CD14-positive monocyte (primary cell): ENCODE measurements at regions not wholly inside any gene's neighbourhood (a gene's known extent, or its start where the extent isn't known, plus 50 kb on each side); places are given as distances from the start of the nearest gene placed in this dataset.

Source experiments
- DNase-seq, 3 donors: peaks; one replicate each; pipeline ENCODE4 v3.0.0-alpha.2; 2011 to 2022
- H2AFZ ChIP-seq: 2 replicates; pipeline ENCODE4 v1.6.0; 2012; ENCODE audit warnings: mild to moderate bottlenecking, low read depth, low read length, inconsistent platforms; ENCODE audit not compliant: insufficient read depth, poor library complexity, severe bottlenecking
- H3K27ac ChIP-seq, 2 donors: 1 replicate in 1 of 2; 2 replicates in 1 of 2; pipeline ENCODE4 v1.5.1; 2012 to 2013; ENCODE audit warnings: low read length in 2 of 2, control low read depth in 1 of 2, inconsistent platforms in 1 of 2, low read depth in 1 of 2, mild to moderate bottlenecking in 1 of 2
- H3K27me3 ChIP-seq, 2 donors: one replicate each; pipeline versions ENCODE4 v1.6.0 to v1.6.1; 2011 to 2013; ENCODE audit warnings: low read length in 2 of 2; ENCODE audit not compliant: control insufficient read depth in 2 of 2, insufficient read depth in 2 of 2
- H3K36me3 ChIP-seq, 2 donors: replicated peaks in 1 of 2; 1 replicate in 1 of 2; 2 replicates in 1 of 2; pipeline versions ENCODE4 v1.5.1 to v1.6.1; 2012 to 2013; ENCODE audit warnings: low read length in 2 of 2, control low read depth in 1 of 2, inconsistent platforms in 1 of 2, mild to moderate bottlenecking in 1 of 2; ENCODE audit not compliant: insufficient read depth in 2 of 2, control insufficient read depth in 1 of 2
- H3K4me1 ChIP-seq, 2 donors: 1 replicate in 1 of 2; 2 replicates in 1 of 2; pipeline versions ENCODE4 v1.5.1 to v1.6.1; 2012 to 2013; ENCODE audit warnings: low read length in 2 of 2, control low read depth in 1 of 2, inconsistent platforms in 1 of 2, mild to moderate bottlenecking in 1 of 2, moderate library complexity in 1 of 2; ENCODE audit not compliant: insufficient read depth in 2 of 2, control insufficient read depth in 1 of 2
- H3K4me2 ChIP-seq: replicated peaks from 2 replicates; pipeline ENCODE3; 2012; ENCODE audit warnings: low read length, moderate library complexity, mild to moderate bottlenecking; ENCODE audit not compliant: poor library complexity, severe bottlenecking; ENCODE audit errors: extremely low read depth
- H3K4me3 ChIP-seq, 3 experiments: fragments of 200-600 bp in 1 of 3; sonication (generic) in 1 of 3; replicated peaks in 1 of 3; 1 replicate in 2 of 3; 2 replicates in 1 of 3; pipeline ENCODE4 v1.5.1; 2011 to 2013; ENCODE audit warnings: low read length in 3 of 3, mild to moderate bottlenecking in 3 of 3, control low read depth in 2 of 3, low read depth in 2 of 3, inconsistent platforms in 1 of 3, moderate library complexity in 1 of 3
- H3K79me2 ChIP-seq: 2 replicates; pipeline ENCODE4 v1.6.0; 2012; ENCODE audit warnings: mild to moderate bottlenecking, control low read depth, inconsistent platforms, low read length, moderate library complexity; ENCODE audit not compliant: insufficient read depth
- H3K9ac ChIP-seq: 2 replicates; pipeline ENCODE4 v1.6.0; 2017; ENCODE audit warnings: low read length, mild to moderate bottlenecking; ENCODE audit not compliant: insufficient read depth, poor library complexity, severe bottlenecking
- H3K9me3 ChIP-seq, 2 donors: replicated peaks in 1 of 2; 1 replicate in 1 of 2; 2 replicates in 1 of 2; pipeline versions ENCODE4 v1.5.1 to v1.6.1; 2012 to 2013; ENCODE audit warnings: low read length in 2 of 2, control low read depth in 1 of 2; ENCODE audit not compliant: control insufficient read depth in 1 of 2, insufficient read depth in 1 of 2
- H4K20me1 ChIP-seq: 2 replicates; pipeline ENCODE4 v1.6.0; 2012; ENCODE audit warnings: mild to moderate bottlenecking, low read length, control low read depth, moderate library complexity; ENCODE audit not compliant: insufficient read depth
- H3K27ac Mint-ChIP-seq, 7 donors: one replicate each; pipeline ENCODE4 v1.8.0; 2020; ENCODE audit warnings: mild to moderate bottlenecking in 7 of 7, mixed read lengths in 7 of 7, moderate library complexity in 6 of 7, inconsistent platforms in 2 of 7
- H3K27me3 Mint-ChIP-seq, 3 donors: one replicate each; pipeline ENCODE4 v1.8.0; 2021 to 2022; ENCODE audit warnings: low read depth in 3 of 3, mild to moderate bottlenecking in 3 of 3, mixed read lengths in 3 of 3, moderate library complexity in 3 of 3, inconsistent platforms in 1 of 3
- H3K36me3 Mint-ChIP-seq, 2 donors: one replicate each; pipeline ENCODE4 v1.8.0; 2020; ENCODE audit warnings: mixed read lengths in 2 of 2, inconsistent platforms in 1 of 2, mild to moderate bottlenecking in 1 of 2
- H3K4me1 Mint-ChIP-seq: one replicate; pipeline ENCODE4 v1.8.0; 2020; ENCODE audit warnings: mild to moderate bottlenecking, mixed read lengths
- H3K4me3 Mint-ChIP-seq, 2 donors: one replicate each; pipeline ENCODE4 v1.8.0; 2020; ENCODE audit warnings: mild to moderate bottlenecking in 2 of 2, mixed read lengths in 2 of 2, moderate library complexity in 1 of 2
- H3K9me3 Mint-ChIP-seq, 7 donors: one replicate each; pipeline ENCODE4 v1.8.0; 2020 to 2022; ENCODE audit warnings: mixed read lengths in 7 of 7, mild to moderate bottlenecking in 6 of 7, moderate library complexity in 6 of 7, inconsistent platforms in 2 of 7
- CTCF ChIP-seq: fragments of 200-600 bp; IDR thresholded peaks from one replicate; pipeline ENCODE4 v1.8.0; 2022; ENCODE audit warnings: antibody characterized with exemption, mild to moderate bottlenecking
- WGBS: methylation state at CpG from one replicate; pipeline ENCODE4 v1.1.5; 2013; ENCODE audit warnings: missing lambda C conversion rate; ENCODE audit not compliant: insufficient coverage; 5-methylcytosine and 5-hydroxymethylcytosine counted together
- intact Hi-C, 2 donors: fragments of 100-400 bp; cut with micrococcal nuclease; formaldehyde crosslinking; loops; one replicate each; pipeline versions ENCODE4 v1.15.0 to v1.15.1; 2023

GRCh38 chr2:22829791-22830190 is 555.2 kb upstream of the KLHL29 start:
- H3K36me3 Mint-ChIP-seq, result no peaks in the 10 kb centered on the region
- Histone ChIP-seq H3K9ac (no peak overlapping the region), H3K4me1 (no peaks in the 10 kb centered on the region), H3K27me3 (no peaks in the 10 kb centered on the region), H3K79me2 (no peaks in the 10 kb centered on the region), H3K4me3 (no peak overlapping the region), H3K4me2 (no peak overlapping the region), H3K27ac (no peak overlapping the region), H3K36me3 (no peaks in the 10 kb centered on the region), H3K9me3 (peaks cover 0 to 8% of the 10 kb centered on the region in 2 donors), H2AFZ (no peak overlapping the region), H4K20me1 (no peaks in the 10 kb centered on the region)
- H3K4me1 Mint-ChIP-seq, result no peaks in the 10 kb centered on the region
- H3K27me3 Mint-ChIP-seq, result no peaks in the 10 kb centered on the region
- no peak overlapping the region for H3K4me3 Mint-ChIP-seq
- DNase-seq, result no peak
- TF ChIP-seq CTCF, result no peak
- peaks cover 3 to 22% (median 5%) of the 10 kb centered on the region in 7 donors for H3K9me3 Mint-ChIP-seq
- no peak overlapping the region for H3K27ac Mint-ChIP-seq
- intact Hi-C loops, result no loop called here
- WGBS, result no CpG with 5 or more reads among the region's 5 CpGs

GRCh38 chr2:22832196-22832595 is 552.8 kb upstream of the KLHL29 start:
- H2AFZ ChIP-seq, result no peak overlapping the region
- H3K4me1 ChIP-seq, result no peaks in the 10 kb centered on the region
- H3K4me2 ChIP-seq, result no peak overlapping the region
- H3K4me3 ChIP-seq, result no peak overlapping the region
- WGBS, result 73% methylated on average over 2 of the region's 2 CpGs
- Mint-ChIP-seq H3K4me1 (no peaks in the 10 kb centered on the region), H3K4me3 (no peak overlapping the region), H3K27ac (no peak overlapping the region), H3K9me3 (peaks cover 3 to 20% (median 5%) of the 10 kb centered on the region in 7 donors), H3K27me3 (no peaks in the 10 kb centered on the region), H3K36me3 (no peaks in the 10 kb centered on the region)
- peaks cover 0 to 6% of the 10 kb centered on the region in 2 donors for H3K9me3 ChIP-seq
- no peaks in the 10 kb centered on the region for H3K36me3 ChIP-seq
- no peaks in the 10 kb centered on the region for H3K27me3 ChIP-seq
- intact Hi-C loops, result no loop called here
- no peaks in the 10 kb centered on the region for H3K79me2 ChIP-seq
- H3K9ac ChIP-seq, result no peak overlapping the region
- H4K20me1 ChIP-seq, result no peaks in the 10 kb centered on the region
- no peak for TF ChIP-seq CTCF
- no peak for DNase-seq
- H3K27ac ChIP-seq, result no peak overlapping the region
